HCT116 (cell line): ENCODE measurements at regions not wholly inside any gene's neighbourhood (a gene's known extent, or its start where the extent isn't known, plus 50 kb on each side); places are given as distances from the start of the nearest gene placed in this dataset.

Experiments used
- ATAC-seq: fragments of 200-7000 bp; cut with Tn5 transposase; 2 replicates; pipeline ENCODE4 v1.9.1; 2020; ENCODE audit warnings: mild to moderate bottlenecking, moderate library complexity
- BruUV-seq: library from RNA; stranded (reverse); fragments of 400-500 nt; replicated peaks from 2 replicates; lab custom pipeline; 2021; lab: Mats Ljungman, UMichigan
- CTCF ChIA-PET: fragments of 300-600 bp; sonication (Branson Sonifier 250); formaldehyde crosslinking; loops from one replicate; lab custom pipeline; 2021; ENCODE audit warnings: antibody characterized with exemption; lab: Charles Lee
- POLR2A ChIA-PET: fragments of 300-600, 350-600 bp; sonication (Branson Sonifier 250); formaldehyde crosslinking; loops from one replicate; lab custom pipeline; 2021; ENCODE audit warnings: antibody characterized with exemption; lab: Charles Lee
- RAD21 ChIA-PET, 2 experiments: fragments of 300-600 bp; sonication (Branson Sonifier 250); formaldehyde crosslinking; loops; one replicate each; lab custom pipeline; 2023; ENCODE audit warnings: low total read pairs in 2 of 2; ENCODE audit not compliant: uncharacterized antibody in 2 of 2, unreplicated experiment in 2 of 2, low non-redundant PET in 1 of 2; lab: Charles Lee
- DNase-seq: peaks from one replicate; pipeline ENCODE4 v3.0.0-alpha.2; 2010; ENCODE audit warnings: low read depth, low spot score
- H2AFZ ChIP-seq: fragments of 200-600 bp; shearing (Covaris generic), sonication (generic); 2 replicates; pipeline ENCODE4 v1.6.1; 2017; ENCODE audit warnings: low read depth, mixed run types, mixed read lengths, antibody characterized with exemption, low read length; ENCODE audit not compliant: poor library complexity, severe bottlenecking
- H3K27ac ChIP-seq: 2 replicates; pipeline ENCODE4 v1.5.1; 2012; ENCODE audit warnings: low read depth, low read length
- H3K27me3 ChIP-seq: fragments of 200-600 bp; sonication (generic); 2 replicates; pipeline ENCODE4 v1.6.1; 2016; ENCODE audit warnings: mixed run types, low read length, mixed read lengths; ENCODE audit not compliant: insufficient read depth
- H3K36me3 ChIP-seq, 2 experiments: fragments of 200-500 bp in 1 of 2; fragments of 200-600 bp in 1 of 2; sonication (Bioruptor generic) in 1 of 2; sonication (generic) in 1 of 2; 2 replicates each; pipeline versions ENCODE4 v1.5.1 to v1.6.1; 2014 to 2016; ENCODE audit warnings: low read length in 2 of 2, inconsistent platforms in 1 of 2, mixed read lengths in 1 of 2, mixed run types in 1 of 2; ENCODE audit not compliant: insufficient read depth in 2 of 2, control insufficient read depth in 1 of 2
- H3K4me1 ChIP-seq, 2 experiments: fragments of 200-600 bp in 1 of 2; sonication (generic) in 1 of 2; 2 replicates each; pipeline versions ENCODE4 v1.5.1 to v1.6.1; 2012 to 2017; ENCODE audit warnings: low read length in 2 of 2, inconsistent platforms in 1 of 2, mild to moderate bottlenecking in 1 of 2, mixed read lengths in 1 of 2, mixed run types in 1 of 2, moderate library complexity in 1 of 2; ENCODE audit not compliant: insufficient read depth in 2 of 2, control insufficient read depth in 1 of 2
- H3K4me2 ChIP-seq: fragments of 200-600 bp; sonication (generic); 2 replicates; pipeline ENCODE4 v1.6.1; 2017; ENCODE audit warnings: mixed run types, low read length, mixed read lengths
- H3K4me3 ChIP-seq, 2 experiments: fragments of 200-600 bp in 1 of 2; sonication (generic) in 1 of 2; replicated peaks in 1 of 2; 2 replicates each; pipeline ENCODE4 v1.5.1; 2011 to 2016; ENCODE audit warnings: low read length in 2 of 2, control low read depth in 1 of 2, low read depth in 1 of 2, mild to moderate bottlenecking in 1 of 2, mixed read lengths in 1 of 2, mixed run types in 1 of 2
- H3K79me2 ChIP-seq: fragments of 200-600 bp; sonication (generic); 2 replicates; pipeline ENCODE4 v1.6.1; 2017; ENCODE audit warnings: mild to moderate bottlenecking, mixed run types, low read length, moderate library complexity, mixed read lengths; ENCODE audit not compliant: insufficient read depth
- H3K9ac ChIP-seq: fragments of 200-600 bp; sonication (generic); 2 replicates; pipeline ENCODE4 v1.6.1; 2016; ENCODE audit warnings: low read length, mixed read lengths
- H3K9me2 ChIP-seq: fragments of 200-600 bp; sonication (generic), shearing (Covaris generic); 2 replicates; pipeline ENCODE4 v1.6.1; 2017; ENCODE audit warnings: mixed run types, mild to moderate bottlenecking, moderate library complexity; ENCODE audit not compliant: insufficient read depth
- H3K9me3 ChIP-seq, 2 experiments: fragments of 200-500 bp in 1 of 2; fragments of 200-600 bp in 1 of 2; sonication (Bioruptor generic) in 1 of 2; sonication (generic) in 1 of 2; 2 replicates each; pipeline ENCODE4 v1.6.1; 2014 to 2017; ENCODE audit warnings: low read length in 2 of 2, mixed read lengths in 2 of 2, inconsistent platforms in 1 of 2, low read depth in 1 of 2, mild to moderate bottlenecking in 1 of 2, mixed run types in 1 of 2, moderate library complexity in 1 of 2; ENCODE audit not compliant: control insufficient read depth in 1 of 2, insufficient read depth in 1 of 2
- H4K20me1 ChIP-seq: fragments of 200-600 bp; sonication (generic), shearing (Covaris generic); 2 replicates; pipeline ENCODE4 v1.6.1; 2017; ENCODE audit warnings: mixed run types, mild to moderate bottlenecking, moderate library complexity; ENCODE audit not compliant: insufficient read depth
- CBX3 ChIP-seq: IDR thresholded peaks from 2 replicates; pipeline ENCODE4 v1.6.1; 2012; ENCODE audit warnings: low read depth
- CEBPB ChIP-seq: IDR thresholded peaks from 2 replicates; pipeline ENCODE4 v1.6.1; 2012; ENCODE audit warnings: low read depth
- ELF1 ChIP-seq: IDR thresholded peaks from 2 replicates; pipeline ENCODE4 v1.6.1; 2012; ENCODE audit warnings: low read depth, borderline replicate concordance
- EZH2 ChIP-seq: fragments of 200-600 bp; sonication (generic); IDR thresholded peaks from 2 replicates; pipeline ENCODE4 v1.6.1; 2017; ENCODE audit warnings: antibody characterized with exemption, mixed run types
- FOSL1 ChIP-seq: IDR thresholded peaks from 2 replicates; pipeline ENCODE4 v1.6.1; 2012; ENCODE audit warnings: low read depth
- JUND ChIP-seq: IDR thresholded peaks from 2 replicates; pipeline ENCODE4 v1.6.1; 2012
- POLR2A ChIP-seq: IDR thresholded peaks from 2 replicates; pipeline ENCODE4 v1.7.0; 2011; ENCODE audit warnings: borderline replicate concordance; ENCODE audit not compliant: insufficient read depth, insufficient read length; ENCODE audit errors: extremely low read depth
- POLR2AphosphoS5 ChIP-seq: IDR thresholded peaks from 2 replicates; pipeline ENCODE4 v1.6.1; 2011; ENCODE audit warnings: mild to moderate bottlenecking, low read depth, low read length, moderate library complexity
- RAD21 ChIP-seq: IDR thresholded peaks from 2 replicates; pipeline ENCODE4 v1.6.1; 2012; ENCODE audit warnings: low read depth, mild to moderate bottlenecking
- SIN3A ChIP-seq: IDR thresholded peaks from 2 replicates; pipeline ENCODE4 v1.6.1; 2012; ENCODE audit warnings: low read depth
- TCF7L2 ChIP-seq: IDR thresholded peaks from 2 replicates; pipeline ENCODE4 v1.7.0; 2011; ENCODE audit warnings: borderline replicate concordance, inconsistent platforms; ENCODE audit not compliant: insufficient read depth, insufficient read length; ENCODE audit errors: extremely low read depth
- YY1 ChIP-seq: IDR thresholded peaks from 2 replicates; pipeline ENCODE4 v1.6.1; 2011; ENCODE audit warnings: low read length, low read depth, moderate library complexity, mild to moderate bottlenecking; ENCODE audit not compliant: insufficient replicate concordance; ENCODE audit errors: extremely low read depth
- ZFX ChIP-seq: fragments of 450-650 bp; IDR thresholded peaks from 2 replicates; pipeline ENCODE4 v1.6.1; 2017
- intact Hi-C: fragments of 100-400 bp; cut with micrococcal nuclease; formaldehyde crosslinking; loops from 2 replicates; pipeline ENCODE4 v1.10.0; 2022
- TF ChIP-seq, protein P1 (sequence below): IDR thresholded peaks from 2 replicates; pipeline ENCODE4 v1.6.1; 2012; ENCODE audit warnings: low read depth
- TF ChIP-seq, protein P2 (sequence below): IDR thresholded peaks from 2 replicates; pipeline ENCODE4 v1.6.1; 2012
- TF ChIP-seq, protein P3 (sequence below), 3 experiments: fragments of 200-600 bp in 1 of 3; sonication (generic) in 1 of 3; IDR thresholded peaks in 2 of 3; conservative IDR thresholded peaks in 1 of 3; 2 replicates each; pipeline ENCODE4 v1.5.1; 2012 to 2017; ENCODE audit warnings: low read depth in 2 of 3, low read length in 2 of 3, antibody characterized with exemption in 1 of 3, borderline replicate concordance in 1 of 3, control low read depth in 1 of 3, mild to moderate bottlenecking in 1 of 3, mixed read lengths in 1 of 3, mixed run types in 1 of 3, moderate library complexity in 1 of 3; ENCODE audit not compliant: insufficient read depth in 1 of 3
- TF ChIP-seq, protein P4 (sequence below): IDR thresholded peaks from 2 replicates; pipeline ENCODE4 v1.6.1; 2011; ENCODE audit warnings: mild to moderate bottlenecking, low read length, moderate library complexity; ENCODE audit not compliant: insufficient replicate concordance; ENCODE audit errors: extremely low read depth
- TF ChIP-seq, protein P5 (sequence below): IDR thresholded peaks from 2 replicates; pipeline ENCODE4 v1.6.1; 2012

DNA sequence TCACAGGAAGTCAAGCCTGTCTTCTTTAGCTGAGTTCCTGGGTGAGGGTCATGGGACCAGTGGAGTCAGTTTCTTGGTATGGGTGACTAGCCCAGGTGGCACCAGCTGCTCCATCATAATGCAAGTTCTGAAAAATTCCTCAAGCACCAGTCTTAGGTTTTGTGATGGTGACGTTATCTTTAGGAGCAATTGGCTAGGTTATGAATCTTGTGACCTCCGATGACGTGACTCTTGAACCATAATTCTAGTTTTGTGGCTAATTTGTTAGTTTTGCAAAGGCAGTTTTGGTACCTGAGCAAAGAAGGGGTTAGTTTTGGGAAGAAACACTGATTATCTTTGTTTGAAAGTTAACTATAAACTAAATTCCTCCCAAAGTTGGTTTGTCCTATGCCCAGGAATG lies 608.4 kb downstream of the VGLL3 start:
- no peak overlapping the region for H3K27ac ChIP-seq
- no peak overlapping the region for H3K4me3 ChIP-seq
- DNase-seq (no peak), ATAC-seq (no peak)
- ChIA-PET CTCF (no interaction called here), POLR2A (no interaction called here), RAD21 (no interaction called here)
- H4K20me1 ChIP-seq: no peaks in the 10 kb centered on the region
- peaks cover 6 to 14% of the 10 kb centered on the region in 2 experiments; a peak in 2 of 4 replicates for H3K9me3 ChIP-seq
- TF ChIP-seq, protein P1, sequence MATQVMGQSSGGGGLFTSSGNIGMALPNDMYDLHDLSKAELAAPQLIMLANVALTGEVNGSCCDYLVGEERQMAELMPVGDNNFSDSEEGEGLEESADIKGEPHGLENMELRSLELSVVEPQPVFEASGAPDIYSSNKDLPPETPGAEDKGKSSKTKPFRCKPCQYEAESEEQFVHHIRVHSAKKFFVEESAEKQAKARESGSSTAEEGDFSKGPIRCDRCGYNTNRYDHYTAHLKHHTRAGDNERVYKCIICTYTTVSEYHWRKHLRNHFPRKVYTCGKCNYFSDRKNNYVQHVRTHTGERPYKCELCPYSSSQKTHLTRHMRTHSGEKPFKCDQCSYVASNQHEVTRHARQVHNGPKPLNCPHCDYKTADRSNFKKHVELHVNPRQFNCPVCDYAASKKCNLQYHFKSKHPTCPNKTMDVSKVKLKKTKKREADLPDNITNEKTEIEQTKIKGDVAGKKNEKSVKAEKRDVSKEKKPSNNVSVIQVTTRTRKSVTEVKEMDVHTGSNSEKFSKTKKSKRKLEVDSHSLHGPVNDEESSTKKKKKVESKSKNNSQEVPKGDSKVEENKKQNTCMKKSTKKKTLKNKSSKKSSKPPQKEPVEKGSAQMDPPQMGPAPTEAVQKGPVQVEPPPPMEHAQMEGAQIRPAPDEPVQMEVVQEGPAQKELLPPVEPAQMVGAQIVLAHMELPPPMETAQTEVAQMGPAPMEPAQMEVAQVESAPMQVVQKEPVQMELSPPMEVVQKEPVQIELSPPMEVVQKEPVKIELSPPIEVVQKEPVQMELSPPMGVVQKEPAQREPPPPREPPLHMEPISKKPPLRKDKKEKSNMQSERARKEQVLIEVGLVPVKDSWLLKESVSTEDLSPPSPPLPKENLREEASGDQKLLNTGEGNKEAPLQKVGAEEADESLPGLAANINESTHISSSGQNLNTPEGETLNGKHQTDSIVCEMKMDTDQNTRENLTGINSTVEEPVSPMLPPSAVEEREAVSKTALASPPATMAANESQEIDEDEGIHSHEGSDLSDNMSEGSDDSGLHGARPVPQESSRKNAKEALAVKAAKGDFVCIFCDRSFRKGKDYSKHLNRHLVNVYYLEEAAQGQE: no peak
- no peak for TF ChIP-seq CBX3
- TF ChIP-seq YY1: no peak
- TF ChIP-seq, protein P2, sequence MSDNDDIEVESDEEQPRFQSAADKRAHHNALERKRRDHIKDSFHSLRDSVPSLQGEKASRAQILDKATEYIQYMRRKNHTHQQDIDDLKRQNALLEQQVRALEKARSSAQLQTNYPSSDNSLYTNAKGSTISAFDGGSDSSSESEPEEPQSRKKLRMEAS: no peak
- no peak for TF ChIP-seq EZH2
- TF ChIP-seq ZFX: no peak
- TF ChIP-seq POLR2A: no peak
- TF ChIP-seq, protein P3, sequence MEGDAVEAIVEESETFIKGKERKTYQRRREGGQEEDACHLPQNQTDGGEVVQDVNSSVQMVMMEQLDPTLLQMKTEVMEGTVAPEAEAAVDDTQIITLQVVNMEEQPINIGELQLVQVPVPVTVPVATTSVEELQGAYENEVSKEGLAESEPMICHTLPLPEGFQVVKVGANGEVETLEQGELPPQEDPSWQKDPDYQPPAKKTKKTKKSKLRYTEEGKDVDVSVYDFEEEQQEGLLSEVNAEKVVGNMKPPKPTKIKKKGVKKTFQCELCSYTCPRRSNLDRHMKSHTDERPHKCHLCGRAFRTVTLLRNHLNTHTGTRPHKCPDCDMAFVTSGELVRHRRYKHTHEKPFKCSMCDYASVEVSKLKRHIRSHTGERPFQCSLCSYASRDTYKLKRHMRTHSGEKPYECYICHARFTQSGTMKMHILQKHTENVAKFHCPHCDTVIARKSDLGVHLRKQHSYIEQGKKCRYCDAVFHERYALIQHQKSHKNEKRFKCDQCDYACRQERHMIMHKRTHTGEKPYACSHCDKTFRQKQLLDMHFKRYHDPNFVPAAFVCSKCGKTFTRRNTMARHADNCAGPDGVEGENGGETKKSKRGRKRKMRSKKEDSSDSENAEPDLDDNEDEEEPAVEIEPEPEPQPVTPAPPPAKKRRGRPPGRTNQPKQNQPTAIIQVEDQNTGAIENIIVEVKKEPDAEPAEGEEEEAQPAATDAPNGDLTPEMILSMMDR (IDR thresholded peaks at IDR 0.05 in 2 of 3, conservative IDR thresholded peaks at IDR 0.05 in 1 of 3; ENCODE audit: borderline replicate concordance in 1 of 3, insufficient read depth in 1 of 3, low read depth in 2 of 3, low read length in 2 of 3): no peak
- no peak for TF ChIP-seq TCF7L2
- TF ChIP-seq, protein P4, sequence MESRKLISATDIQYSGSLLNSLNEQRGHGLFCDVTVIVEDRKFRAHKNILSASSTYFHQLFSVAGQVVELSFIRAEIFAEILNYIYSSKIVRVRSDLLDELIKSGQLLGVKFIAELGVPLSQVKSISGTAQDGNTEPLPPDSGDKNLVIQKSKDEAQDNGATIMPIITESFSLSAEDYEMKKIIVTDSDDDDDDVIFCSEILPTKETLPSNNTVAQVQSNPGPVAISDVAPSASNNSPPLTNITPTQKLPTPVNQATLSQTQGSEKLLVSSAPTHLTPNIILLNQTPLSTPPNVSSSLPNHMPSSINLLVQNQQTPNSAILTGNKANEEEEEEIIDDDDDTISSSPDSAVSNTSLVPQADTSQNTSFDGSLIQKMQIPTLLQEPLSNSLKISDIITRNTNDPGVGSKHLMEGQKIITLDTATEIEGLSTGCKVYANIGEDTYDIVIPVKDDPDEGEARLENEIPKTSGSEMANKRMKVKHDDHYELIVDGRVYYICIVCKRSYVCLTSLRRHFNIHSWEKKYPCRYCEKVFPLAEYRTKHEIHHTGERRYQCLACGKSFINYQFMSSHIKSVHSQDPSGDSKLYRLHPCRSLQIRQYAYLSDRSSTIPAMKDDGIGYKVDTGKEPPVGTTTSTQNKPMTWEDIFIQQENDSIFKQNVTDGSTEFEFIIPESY: no peak
- TF ChIP-seq ELF1: no peak
- no peak for TF ChIP-seq RAD21
- no peak for TF ChIP-seq FOSL1
- TF ChIP-seq, protein P5, sequence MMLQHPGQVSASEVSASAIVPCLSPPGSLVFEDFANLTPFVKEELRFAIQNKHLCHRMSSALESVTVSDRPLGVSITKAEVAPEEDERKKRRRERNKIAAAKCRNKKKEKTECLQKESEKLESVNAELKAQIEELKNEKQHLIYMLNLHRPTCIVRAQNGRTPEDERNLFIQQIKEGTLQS: no peak
- no peak for TF ChIP-seq JUND
- TF ChIP-seq CEBPB: no peak
- no peak for TF ChIP-seq SIN3A
- TF ChIP-seq POLR2AphosphoS5: no peak
- intact Hi-C loops: no loop called here
- no peaks in the 10 kb centered on the region for H3K27me3 ChIP-seq
- no TSS peak for BruUV-seq
- H2AFZ ChIP-seq: no peak overlapping the region
- no peaks in the 10 kb centered on the region for H3K36me3 ChIP-seq
- H3K4me1 ChIP-seq: no peaks in the 10 kb centered on the region
- H3K9ac ChIP-seq: no peak overlapping the region
- no peaks in the 10 kb centered on the region for H3K9me2 ChIP-seq
- no peaks in the 10 kb centered on the region for H3K79me2 ChIP-seq
- no peak overlapping the region for H3K4me2 ChIP-seq
